ENCODE measurements at regions not wholly inside any gene's neighbourhood (a gene's known extent, or its start where the extent isn't known, plus 50 kb on each side); places are given as distances from the start of the nearest gene placed in this dataset.

- TF ChIP-seq POLR2A (IDR thresholded peaks at IDR 0.05) (no peak), CTCF (IDR thresholded peaks at IDR 0.05) (no peak)
Observed at GRCh38 chr20:40826699-40827098, 137.7 kb upstream of the MAFB start.
